HepG2 (cell line): ENCODE measurements at regions not wholly inside any gene's neighbourhood (a gene's known extent, or its start where the extent isn't known, plus 50 kb on each side); places are given as distances from the start of the nearest gene placed in this dataset.

Experiments
- HNF4A ChIP-seq: sonication (generic); formaldehyde crosslinking; IDR thresholded peaks from 2 replicates; pipeline ENCODE4 v1.4.0; 2020; ENCODE audit warnings: missing genetic modification reagents
- NFKB2 ChIP-seq: sonication (generic); formaldehyde crosslinking; IDR thresholded peaks from 2 replicates; pipeline ENCODE4 v1.4.0; 2020; ENCODE audit warnings: missing genetic modification reagents, borderline replicate concordance
- STAT6 ChIP-seq: sonication (generic); formaldehyde crosslinking; IDR thresholded peaks from 2 replicates; pipeline ENCODE4 v1.4.0; 2020; ENCODE audit warnings: missing genetic modification reagents, mild to moderate bottlenecking, borderline replicate concordance
- ZBTB2 ChIP-seq: sonication (generic); formaldehyde crosslinking; IDR thresholded peaks from 2 replicates; pipeline ENCODE4 v1.8.0; 2022; ENCODE audit warnings: low read depth, missing genetic modification reagents
- ZNF124 ChIP-seq: sonication (generic); formaldehyde crosslinking; IDR thresholded peaks from 2 replicates; pipeline ENCODE4 v1.4.0; 2020; ENCODE audit warnings: missing genetic modification reagents
- ZNF407 ChIP-seq: sonication (generic); formaldehyde crosslinking; IDR thresholded peaks from one replicate; pipeline ENCODE4 v1.5.1; 2020; ENCODE audit warnings: mild to moderate bottlenecking, missing genetic modification reagents; ENCODE audit errors: not compliant biosample characterization

GRCh38 chr13:21932996-21933395 is 262.1 kb downstream of the FGF9 start (continued):
- no peak for TF ChIP-seq ZNF407
- no peak for TF ChIP-seq STAT6 (CRISPR knock-in tag)
- TF ChIP-seq HNF4A (CRISPR knock-in tag): no peak
- TF ChIP-seq NFKB2: no peak
- TF ChIP-seq ZNF124: no peak
- no peak for TF ChIP-seq ZBTB2 (CRISPR knock-in tag)
